Pulmonary artery endothelial cell (primary cell): ENCODE measurements at regions not wholly inside any gene's neighbourhood (a gene's known extent, or its start where the extent isn't known, plus 50 kb on each side); places are given as distances from the start of the nearest gene placed in this dataset.
"Not testable (repeated sequence)": the region's sequence is repeated elsewhere in the genome, so short reads cannot be mapped to it uniquely, and the experiment has no call there.

Source experiments
- DNase-seq: peaks from one replicate; pipeline ENCODE4 v3.0.0-alpha.2; 2011; ENCODE audit warnings: low read depth, low spot score

- no peak for DNase-seq
Observed at GRCh38 chr21:28712411-28712810, 280.3 kb downstream of the LTN1 start.

- no peak for DNase-seq
Observed at GRCh38 chr21:28705616-28706015, 287.1 kb downstream of the LTN1 start.

GRCh38 chr21:28704746-28705145 lies 287.9 kb downstream of the LTN1 start:
- DNase-seq: no peak

- DNase-seq: no peak
Observed at GRCh38 chr21:28703861-28704260, 288.8 kb downstream of the LTN1 start.

- DNase-seq: no peak
Observed at GRCh38 chr21:28699596-28700259, 292.9 kb downstream of the LTN1 start.

GRCh38 chr21:28699186-28699585 lies 293.5 kb downstream of the LTN1 start:
- no peak for DNase-seq

- DNase-seq: no peak
Observed at GRCh38 chr21:28696844-28697410, 295.8 kb downstream of the LTN1 start.

GRCh38 chr21:28693476-28693875 lies 299.2 kb downstream of the LTN1 start:
- no peak for DNase-seq

GRCh38 chr21:28690196-28690595 lies 302.5 kb downstream of the LTN1 start:
- no peak for DNase-seq

- DNase-seq: no peak
Observed at GRCh38 chr21:28688381-28688780, 304.3 kb downstream of the LTN1 start.

- DNase-seq: no peak
Observed at GRCh38 chr21:28687586-28687985, 305.1 kb downstream of the LTN1 start.

GRCh38 chr21:28683982-28684752 lies 308.5 kb downstream of the LTN1 start:
- no peak for DNase-seq

- DNase-seq: not testable (repeated sequence)
Observed at GRCh38 chr21:28682884-28683283, 309.8 kb downstream of the LTN1 start.

- not testable (repeated sequence) for DNase-seq
Observed at GRCh38 chr21:28677096-28677495, 315.6 kb downstream of the LTN1 start.

GRCh38 chr21:28675331-28676041 lies 317.2 kb downstream of the LTN1 start:
- DNase-seq: no peak

- DNase-seq: no peak
Observed at GRCh38 chr21:28674763-28675162, 317.9 kb downstream of the LTN1 start.

GRCh38 chr21:28671549-28672195 lies 321.0 kb downstream of the LTN1 start:
- no peak for DNase-seq

GRCh38 chr21:28669971-28670653 lies 322.6 kb downstream of the LTN1 start:
- DNase-seq: no peak

GRCh38 chr21:28669321-28669720 lies 323.4 kb downstream of the LTN1 start:
- no peak for DNase-seq

- DNase-seq: no peak
Observed at GRCh38 chr21:28663754-28664153, 328.9 kb downstream of the LTN1 start.

- no peak for DNase-seq
Observed at GRCh38 chr21:28663111-28663693, 329.5 kb downstream of the LTN1 start.
